ENCODE measurements at regions not wholly inside any gene's neighbourhood (a gene's known extent, or its start where the extent isn't known, plus 50 kb on each side); places are given as distances from the start of the nearest gene placed in this dataset.

DNA sequence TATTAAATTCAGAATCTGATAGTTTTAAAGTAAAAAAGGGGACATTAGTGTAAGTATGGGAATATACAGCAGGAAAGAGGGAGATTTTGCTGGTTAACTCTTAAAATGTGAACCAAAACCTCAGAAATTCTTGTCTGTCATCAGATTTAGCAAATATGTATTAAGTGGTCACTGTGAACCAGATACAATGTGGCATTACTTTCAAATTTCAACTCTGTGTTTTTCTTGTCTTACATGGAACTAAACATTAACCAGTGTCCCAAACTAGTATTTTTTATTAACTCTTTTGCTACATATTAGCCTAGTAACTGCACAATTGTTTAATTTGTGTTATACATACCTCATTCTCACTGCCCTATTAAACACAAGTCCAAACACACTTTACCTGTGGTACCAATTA is 259.9 kb upstream of the RASA1 start:
- no peaks in the 10 kb centered on the region for H3K36me3 ChIP-seq (ENCODE audit: insufficient read depth in 1 of 2, low read depth in 1 of 2)
- H3K9me3 ChIP-seq: no peaks in the 10 kb centered on the region
- DNase-seq (no peak), ATAC-seq (no peak)
- H3K27ac ChIP-seq: no peak overlapping the region
- no peaks in the 10 kb centered on the region for H3K27me3 ChIP-seq (ENCODE audit: insufficient read depth in 3 of 3, low read length in 2 of 3)
- no peak overlapping the region for H3K4me3 ChIP-seq
- no peaks in the 10 kb centered on the region for H3K4me1 ChIP-seq
- TF ChIP-seq CTCF (IDR thresholded peaks at IDR 0.05): no peak
- intact Hi-C loops (cut with DNase I): no loop called here

- intact Hi-C loops (cut with DNase I): no loop called here
- DNase-seq (no peak), ATAC-seq (no peak)
- TF ChIP-seq CTCF (IDR thresholded peaks at IDR 0.05): no peak
- Histone ChIP-seq H3K4me3 (no peak overlapping the region), H3K27me3 (ENCODE audit: insufficient read depth in 3 of 3, low read length in 2 of 3) (no peaks in the 10 kb centered on the region), H3K4me1 (no peaks in the 10 kb centered on the region), H3K27ac (no peak overlapping the region), H3K36me3 (ENCODE audit: insufficient read depth in 1 of 2, low read depth in 1 of 2) (no peaks in the 10 kb centered on the region), H3K9me3 (no peaks in the 10 kb centered on the region)
- WGBS, 3 donors: 62 to 63% (median 62%) methylated on average over 5 of the region's 5 CpGs
These were observed 258.7 kb upstream of the RASA1 start for GRCh38 chr5:87008751-87009560.

DNA sequence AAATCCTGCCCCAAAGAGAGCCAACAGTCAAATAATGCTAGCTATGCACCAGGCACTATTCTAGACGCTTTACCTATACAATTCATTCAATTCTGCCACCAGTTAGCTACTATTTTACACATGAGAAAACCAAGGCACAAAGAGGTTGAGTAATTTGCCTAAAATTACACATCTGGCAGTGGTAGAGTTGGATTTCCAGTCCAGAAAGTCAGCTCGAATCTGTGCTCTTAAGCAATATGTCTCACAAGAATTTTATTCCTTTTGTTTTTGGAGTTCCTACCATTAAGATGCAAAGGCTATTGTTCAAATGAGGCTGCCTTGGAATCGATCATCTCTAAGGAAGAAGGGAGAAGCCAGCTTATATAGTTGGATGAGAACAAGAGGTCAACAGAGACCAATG is 256.9 kb upstream of the RASA1 start:
- Histone ChIP-seq H3K36me3 (ENCODE audit: insufficient read depth in 1 of 2, low read depth in 1 of 2) (no peaks in the 10 kb centered on the region), H3K4me1 (no peaks in the 10 kb centered on the region), H3K4me3 (no peak overlapping the region), H3K27ac (no peak overlapping the region), H3K9me3 (no peaks in the 10 kb centered on the region), H3K27me3 (ENCODE audit: insufficient read depth in 3 of 3, low read length in 2 of 3) (no peaks in the 10 kb centered on the region)
- DNase-seq (no peak), ATAC-seq (no peak)
- WGBS, 3 donors: 29 to 71% (median 44%) methylated on average over 3 of the region's 3 CpGs
- intact Hi-C loops (cut with DNase I): no loop called here
- TF ChIP-seq CTCF (IDR thresholded peaks at IDR 0.05): no peak

- no peak overlapping the region for H3K4me3 ChIP-seq
- DNase-seq (no peak), ATAC-seq (no peak)
- no peak overlapping the region for H3K27ac ChIP-seq
- no peaks in the 10 kb centered on the region for H3K36me3 ChIP-seq (ENCODE audit: insufficient read depth in 1 of 2, low read depth in 1 of 2)
- H3K27me3 ChIP-seq (ENCODE audit: insufficient read depth in 3 of 3, low read length in 2 of 3): no peaks in the 10 kb centered on the region
- 65 to 73% (median 67%) methylated on average over 1 of the region's 1 CpG for WGBS, 3 donors
- H3K9me3 ChIP-seq: no peaks in the 10 kb centered on the region
- TF ChIP-seq CTCF (IDR thresholded peaks at IDR 0.05): no peak
- intact Hi-C loops (cut with DNase I): no loop called here
- no peaks in the 10 kb centered on the region for H3K4me1 ChIP-seq
These were observed 251.8 kb upstream of the RASA1 start for GRCh38 chr5:87015901-87016300.
